Upper lobe of left lung (tissue), 4 donors: ENCODE measurements at regions not wholly inside any gene's neighbourhood (a gene's known extent, or its start where the extent isn't known, plus 50 kb on each side); places are given as distances from the start of the nearest gene placed in this dataset.

Experiments used
- CTCF ChIP-seq, 6 experiments: fragments of 450-650 bp in 4 of 6; fragments of 200-600 bp in 2 of 6; sonication (generic) in 2 of 6; IDR thresholded peaks; one replicate each; pipeline ENCODE4 v1.5.1; 2016 to 2019; ENCODE audit warnings: antibody characterized with exemption in 6 of 6
- POLR2A ChIP-seq, 4 donors: fragments of 450-650 bp; IDR thresholded peaks; one replicate each; pipeline ENCODE4 v1.5.1; 2016 to 2017; ENCODE audit warnings: antibody characterized with exemption in 4 of 4, mild to moderate bottlenecking in 2 of 4

GRCh38 chr10:118522791-118523498 lies 72.5 kb downstream of the PRLHR start:
- TF ChIP-seq CTCF (IDR thresholded peaks at IDR 0.05) = no peak
- TF ChIP-seq POLR2A (IDR thresholded peaks at IDR 0.05) = no peak
